HG02885 (cell line): ENCODE measurements at regions not wholly inside any gene's neighbourhood (a gene's known extent, or its start where the extent isn't known, plus 50 kb on each side); places are given as distances from the start of the nearest gene placed in this dataset.
"Not testable (repeated sequence)": the region's sequence is repeated elsewhere in the genome, so short reads cannot be mapped to it uniquely, and the experiment has no call there.

Source experiments
- ATAC-seq: cut with Tn5 transposase; IDR thresholded peaks from one replicate; pipeline ENCODE4 v1.9.1; 2021; ENCODE audit warnings: mild to moderate bottlenecking; ENCODE audit not compliant: unreplicated experiment, poor library complexity

GRCh38 chr4:125573368-125573767 lies 258.6 kb downstream of the FAT4 start:
- ATAC-seq, result no peak

- ATAC-seq, result no peak
These were observed 259.0 kb downstream of the FAT4 start for GRCh38 chr4:125573786-125574185.

GRCh38 chr4:125582302-125582701 lies 267.5 kb downstream of the FAT4 start:
- no peak for ATAC-seq

GRCh38 chr4:125590158-125590557 lies 275.4 kb downstream of the FAT4 start:
- ATAC-seq, result no peak

GRCh38 chr4:125591290-125591689 lies 276.5 kb downstream of the FAT4 start:
- no peak for ATAC-seq

GRCh38 chr4:125594056-125594602 lies 279.4 kb downstream of the FAT4 start:
- ATAC-seq, result no peak

- ATAC-seq, result not testable (repeated sequence)
These were observed 291.2 kb downstream of the FAT4 start for GRCh38 chr4:125605926-125606325.

GRCh38 chr4:125620066-125620860 lies 305.5 kb downstream of the FAT4 start:
- no peak for ATAC-seq

- no peak for ATAC-seq
These were observed 310.2 kb downstream of the FAT4 start for GRCh38 chr4:125624951-125625350.

- no peak for ATAC-seq
These were observed 312.2 kb downstream of the FAT4 start for GRCh38 chr4:125626946-125627345.

- no peak for ATAC-seq
These were observed 324.4 kb downstream of the FAT4 start for GRCh38 chr4:125639182-125639621.

GRCh38 chr4:125641611-125642010 lies 326.9 kb downstream of the FAT4 start:
- ATAC-seq, result no peak

- ATAC-seq, result no peak
These were observed 327.9 kb downstream of the FAT4 start for GRCh38 chr4:125642645-125643044.

GRCh38 chr4:125649452-125649851 lies 334.7 kb downstream of the FAT4 start:
- no peak for ATAC-seq

GRCh38 chr4:125650557-125650956 lies 335.8 kb downstream of the FAT4 start:
- no peak for ATAC-seq

- not testable (repeated sequence) for ATAC-seq
These were observed 337.1 kb downstream of the FAT4 start for GRCh38 chr4:125651707-125652357.

- no peak for ATAC-seq
These were observed 344.0 kb downstream of the FAT4 start for GRCh38 chr4:125658773-125659172.

- no peak for ATAC-seq
These were observed 349.4 kb downstream of the FAT4 start for GRCh38 chr4:125663896-125664767.

- ATAC-seq, result no peak
These were observed 351.9 kb downstream of the FAT4 start for GRCh38 chr4:125666635-125667034.

GRCh38 chr4:125676156-125676555 lies 361.4 kb downstream of the FAT4 start:
- no peak for ATAC-seq

- no peak for ATAC-seq
These were observed 361.8 kb downstream of the FAT4 start for GRCh38 chr4:125676583-125676982.
